Ishikawa (cell line): ENCODE measurements at regions not wholly inside any gene's neighbourhood (a gene's known extent, or its start where the extent isn't known, plus 50 kb on each side); places are given as distances from the start of the nearest gene placed in this dataset.

Experiments
- EP300 ChIP-seq: IDR thresholded peaks from 2 replicates; pipeline ENCODE4 v1.6.1; 2012; ENCODE audit warnings: borderline replicate concordance
- MAX ChIP-seq: IDR thresholded peaks from 2 replicates; pipeline ENCODE4 v1.6.1; 2012
- RAD21 ChIP-seq: IDR thresholded peaks from 2 replicates; pipeline ENCODE4 v1.6.1; 2012; ENCODE audit warnings: low read depth
- TAF1 ChIP-seq: IDR thresholded peaks from 2 replicates; pipeline ENCODE4 v1.6.1; 2012; ENCODE audit warnings: low read depth, mild to moderate bottlenecking
- TCF12 ChIP-seq: IDR thresholded peaks from 2 replicates; pipeline ENCODE4 v1.6.1; 2012; ENCODE audit warnings: low read depth
- ZBTB7A ChIP-seq: IDR thresholded peaks from 2 replicates; pipeline ENCODE4 v1.6.1; 2012; ENCODE audit warnings: low read depth

GRCh38 chr3:40766396-40766795 is 241.6 kb downstream of the ZNF621 start:
- TF ChIP-seq MAX = no peak
- no peak for TF ChIP-seq TAF1
- TF ChIP-seq ZBTB7A = no peak
- TF ChIP-seq EP300 = no peak
- no peak for TF ChIP-seq TCF12
- no peak for TF ChIP-seq RAD21
